GM12873 (cell line): ENCODE measurements at regions not wholly inside any gene's neighbourhood (a gene's known extent, or its start where the extent isn't known, plus 50 kb on each side); places are given as distances from the start of the nearest gene placed in this dataset.

ENCODE experiments used
- CTCF ChIP-seq: IDR thresholded peaks from 2 replicates; pipeline ENCODE4 v1.5.1; 2012; ENCODE audit warnings: low read depth, mild to moderate bottlenecking, moderate library complexity, low read length, control low read depth; ENCODE audit not compliant: insufficient read depth; ENCODE audit errors: missing control alignments

- no peak for TF ChIP-seq CTCF
Observed at GRCh38 chr1:162913345-162913744, 52.4 kb upstream of the CCDC190 start.

- no peak for TF ChIP-seq CTCF
Observed at GRCh38 chr1:162912061-162912667, 51.2 kb upstream of the CCDC190 start.
